ENCODE measurements at regions not wholly inside any gene's neighbourhood (a gene's known extent, or its start where the extent isn't known, plus 50 kb on each side); places are given as distances from the start of the nearest gene placed in this dataset.

DNA sequence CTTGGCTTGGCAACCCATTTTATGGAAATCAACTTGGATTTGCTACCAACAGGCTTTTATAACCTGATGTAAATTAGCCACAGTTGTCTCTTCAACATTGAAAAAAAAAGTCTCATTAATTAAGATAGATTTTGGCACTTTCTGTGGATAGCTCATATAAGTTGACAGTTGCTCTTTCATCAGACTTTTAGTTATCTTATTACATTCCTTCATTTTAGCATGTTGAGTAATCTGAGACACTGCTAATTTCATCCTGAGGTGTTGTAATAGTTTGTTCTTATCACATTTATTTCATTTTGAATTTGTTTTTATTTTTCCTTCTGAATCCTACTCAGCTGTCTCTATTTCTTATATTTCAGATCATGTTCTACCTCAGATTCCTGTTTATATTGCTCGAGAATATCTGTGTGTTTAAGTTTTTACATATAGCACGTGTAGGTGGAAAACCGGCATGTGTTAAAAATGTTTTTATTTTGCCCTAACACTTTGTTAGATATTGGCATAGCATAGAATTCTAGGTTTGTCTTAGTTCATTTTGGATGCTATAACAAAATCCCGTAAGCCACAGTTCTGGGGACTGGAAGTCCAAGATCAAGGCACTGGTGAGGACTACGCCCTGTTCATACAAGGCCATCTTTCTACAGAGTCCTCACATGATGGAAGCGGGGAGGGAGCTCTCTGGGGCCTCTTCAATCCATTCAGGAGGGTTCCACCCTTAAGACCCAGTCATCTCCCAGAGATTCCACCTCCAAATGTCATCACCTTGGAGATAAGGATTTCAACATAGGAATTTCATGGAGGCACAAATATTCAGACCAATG lies 239.4 kb downstream of the COL4A1 start:
- TF ChIP-seq, protein P1, sequence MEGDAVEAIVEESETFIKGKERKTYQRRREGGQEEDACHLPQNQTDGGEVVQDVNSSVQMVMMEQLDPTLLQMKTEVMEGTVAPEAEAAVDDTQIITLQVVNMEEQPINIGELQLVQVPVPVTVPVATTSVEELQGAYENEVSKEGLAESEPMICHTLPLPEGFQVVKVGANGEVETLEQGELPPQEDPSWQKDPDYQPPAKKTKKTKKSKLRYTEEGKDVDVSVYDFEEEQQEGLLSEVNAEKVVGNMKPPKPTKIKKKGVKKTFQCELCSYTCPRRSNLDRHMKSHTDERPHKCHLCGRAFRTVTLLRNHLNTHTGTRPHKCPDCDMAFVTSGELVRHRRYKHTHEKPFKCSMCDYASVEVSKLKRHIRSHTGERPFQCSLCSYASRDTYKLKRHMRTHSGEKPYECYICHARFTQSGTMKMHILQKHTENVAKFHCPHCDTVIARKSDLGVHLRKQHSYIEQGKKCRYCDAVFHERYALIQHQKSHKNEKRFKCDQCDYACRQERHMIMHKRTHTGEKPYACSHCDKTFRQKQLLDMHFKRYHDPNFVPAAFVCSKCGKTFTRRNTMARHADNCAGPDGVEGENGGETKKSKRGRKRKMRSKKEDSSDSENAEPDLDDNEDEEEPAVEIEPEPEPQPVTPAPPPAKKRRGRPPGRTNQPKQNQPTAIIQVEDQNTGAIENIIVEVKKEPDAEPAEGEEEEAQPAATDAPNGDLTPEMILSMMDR (IDR thresholded peaks at IDR 0.05; ENCODE audit: control extremely low read depth, extremely low read depth): no peak
- Histone ChIP-seq H3K36me3 (ENCODE audit: control insufficient read depth in 4 of 4, insufficient read depth in 4 of 4, low read length in 4 of 4) (no peaks in the 10 kb centered on the region), H3K27ac (ENCODE audit: low read depth in 1 of 2, low read length in 1 of 2) (no peak overlapping the region), H3K4me1 (ENCODE audit: control insufficient read depth in 5 of 5, insufficient read depth in 5 of 5, low read length in 5 of 5) (peaks cover 0 to 2% (median 0%) of the 10 kb centered on the region in 5 donors), H3K4me3 (no peak overlapping the region), H3K27me3 (ENCODE audit: control insufficient read depth in 3 of 3, insufficient read depth in 3 of 3, low read length in 2 of 3) (peaks cover 0 to 6% (median 0%) of the 10 kb centered on the region in 3 donors), H3K9me3 (ENCODE audit: control insufficient read depth in 4 of 4, insufficient read depth in 3 of 4, low read length in 3 of 4) (no peaks in the 10 kb centered on the region), H3K9ac (ENCODE audit: insufficient read depth in 1 of 2, low read length in 2 of 2) (no peak overlapping the region)
- DNase-seq (no peak), ATAC-seq (ENCODE audit: insufficient read depth, low FRiP score) (peak; percentile 34)
- 92 to 93% methylated on average over 6 of the region's 6 CpGs for WGBS, 2 donors

- peaks cover 0 to under 1% (median 0%) of the 10 kb centered on the region in 3 donors for H3K27me3 ChIP-seq (ENCODE audit: control insufficient read depth in 3 of 3, insufficient read depth in 3 of 3, low read length in 2 of 3)
- ATAC-seq (ENCODE audit: insufficient read depth, low FRiP score) (no peak), DNase-seq (no peak)
- 95 to 96% methylated on average over 9 of the region's 9 CpGs for WGBS, 2 donors
- TF ChIP-seq, protein P1 (IDR thresholded peaks at IDR 0.05; ENCODE audit: control extremely low read depth, extremely low read depth): no peak
- peaks cover 0 to 2% (median 0%) of the 10 kb centered on the region in 5 donors for H3K4me1 ChIP-seq (ENCODE audit: control insufficient read depth in 5 of 5, insufficient read depth in 5 of 5, low read length in 5 of 5)
- no peak overlapping the region for H3K27ac ChIP-seq (ENCODE audit: low read depth in 1 of 2, low read length in 1 of 2)
- H3K36me3 ChIP-seq (ENCODE audit: control insufficient read depth in 4 of 4, insufficient read depth in 4 of 4, low read length in 4 of 4): no peaks in the 10 kb centered on the region
- H3K4me3 ChIP-seq: no peak overlapping the region
- H3K9me3 ChIP-seq (ENCODE audit: control insufficient read depth in 4 of 4, insufficient read depth in 3 of 4, low read length in 3 of 4): no peaks in the 10 kb centered on the region
- no peak overlapping the region for H3K9ac ChIP-seq (ENCODE audit: insufficient read depth in 1 of 2, low read length in 2 of 2)
Measured at GRCh38 chr13:110065780-110066179, 241.2 kb downstream of the COL4A1 start.

DNA sequence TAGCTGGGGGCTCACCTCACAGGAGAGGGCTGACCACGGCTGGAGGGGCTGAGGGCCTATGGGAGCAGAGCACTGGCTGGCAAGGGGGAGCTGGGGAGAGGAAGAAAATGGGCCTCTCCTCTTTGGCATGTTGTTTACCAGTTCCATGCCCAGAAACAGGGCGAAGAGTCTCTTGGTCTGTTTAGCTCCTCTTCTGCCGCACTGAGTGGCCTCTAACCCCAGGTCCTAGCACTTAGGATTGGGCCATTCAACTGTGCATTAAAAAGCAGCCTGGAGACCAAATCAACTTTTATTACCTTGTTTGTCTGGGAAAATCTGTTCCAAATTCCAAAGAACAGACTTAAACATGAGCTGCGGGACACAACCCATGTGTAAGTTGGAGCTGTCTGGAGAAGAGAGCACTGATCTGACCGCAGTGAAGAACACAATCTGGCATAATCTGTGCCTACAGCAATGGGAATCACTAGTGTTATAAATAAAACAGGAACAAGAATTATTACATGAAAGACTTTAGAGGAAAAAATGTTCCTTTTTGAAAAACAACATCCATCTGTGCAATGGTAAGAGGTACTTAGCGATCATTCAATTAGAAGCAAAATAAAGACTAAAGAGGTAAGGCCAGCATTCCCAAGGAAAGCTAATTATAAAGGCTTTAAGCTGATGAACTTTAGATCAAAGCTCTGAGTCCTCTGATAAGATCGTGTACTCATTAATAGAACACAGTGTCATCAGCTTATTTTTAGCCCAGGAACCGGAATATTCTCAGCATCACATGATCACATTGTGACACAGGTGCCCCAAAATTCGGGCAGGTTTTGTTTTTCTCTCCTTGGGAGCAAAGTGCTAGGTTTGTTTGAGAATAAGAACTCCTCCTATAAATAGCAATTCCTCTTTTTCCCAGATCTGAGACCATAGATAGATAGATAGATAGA lies 243.2 kb downstream of the COL4A1 start:
- TF ChIP-seq, protein P1 (IDR thresholded peaks at IDR 0.05; ENCODE audit: control extremely low read depth, extremely low read depth): no peak
- Histone ChIP-seq H3K27me3 (ENCODE audit: control insufficient read depth in 3 of 3, insufficient read depth in 3 of 3, low read length in 2 of 3) (no peaks in the 10 kb centered on the region), H3K4me3 (no peak overlapping the region), H3K4me1 (ENCODE audit: control insufficient read depth in 5 of 5, insufficient read depth in 5 of 5, low read length in 5 of 5) (peaks cover 0 to 2% (median 0%) of the 10 kb centered on the region in 5 donors), H3K9me3 (ENCODE audit: control insufficient read depth in 4 of 4, insufficient read depth in 3 of 4, low read length in 3 of 4) (no peaks in the 10 kb centered on the region), H3K36me3 (ENCODE audit: control insufficient read depth in 4 of 4, insufficient read depth in 4 of 4, low read length in 4 of 4) (no peaks in the 10 kb centered on the region), H3K27ac (ENCODE audit: low read depth in 1 of 2, low read length in 1 of 2) (peak overlapping the region in 1 of 2 donors; percentile 17), H3K9ac (ENCODE audit: insufficient read depth in 1 of 2, low read length in 2 of 2) (no peak overlapping the region)
- DNase-seq: no peak
- 75 to 82% methylated on average over 9 of the region's 9 CpGs for WGBS, 2 donors
- ATAC-seq (ENCODE audit: insufficient read depth, low FRiP score): no peak
